ENCODE measurements at regions not wholly inside any gene's neighbourhood (a gene's known extent, or its start where the extent isn't known, plus 50 kb on each side); places are given as distances from the start of the nearest gene placed in this dataset.
"Not testable (repeated sequence)": the region's sequence is repeated elsewhere in the genome, so short reads cannot be mapped to it uniquely, and the experiment has no call there.

DNA sequence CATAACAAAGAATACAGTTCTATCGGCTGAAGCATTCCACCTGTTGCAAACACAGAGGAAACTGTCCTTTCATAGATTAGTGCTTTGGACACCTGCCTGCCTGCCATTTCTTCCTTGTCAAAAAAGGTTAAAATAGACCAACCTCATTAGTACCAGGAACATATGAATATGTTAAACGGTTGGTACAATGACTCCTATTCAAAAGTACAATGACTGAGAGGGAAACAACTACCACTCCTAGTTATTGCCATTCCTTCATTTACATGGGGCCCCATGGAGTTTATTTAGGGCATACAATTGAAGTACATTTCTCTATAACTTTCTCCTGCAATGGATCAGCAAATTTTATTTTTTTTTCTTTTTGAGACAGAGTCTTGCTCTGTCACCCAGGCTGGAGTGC, 77.4 kb upstream of the PIP5K1B start:
- TF ChIP-seq, protein P1, sequence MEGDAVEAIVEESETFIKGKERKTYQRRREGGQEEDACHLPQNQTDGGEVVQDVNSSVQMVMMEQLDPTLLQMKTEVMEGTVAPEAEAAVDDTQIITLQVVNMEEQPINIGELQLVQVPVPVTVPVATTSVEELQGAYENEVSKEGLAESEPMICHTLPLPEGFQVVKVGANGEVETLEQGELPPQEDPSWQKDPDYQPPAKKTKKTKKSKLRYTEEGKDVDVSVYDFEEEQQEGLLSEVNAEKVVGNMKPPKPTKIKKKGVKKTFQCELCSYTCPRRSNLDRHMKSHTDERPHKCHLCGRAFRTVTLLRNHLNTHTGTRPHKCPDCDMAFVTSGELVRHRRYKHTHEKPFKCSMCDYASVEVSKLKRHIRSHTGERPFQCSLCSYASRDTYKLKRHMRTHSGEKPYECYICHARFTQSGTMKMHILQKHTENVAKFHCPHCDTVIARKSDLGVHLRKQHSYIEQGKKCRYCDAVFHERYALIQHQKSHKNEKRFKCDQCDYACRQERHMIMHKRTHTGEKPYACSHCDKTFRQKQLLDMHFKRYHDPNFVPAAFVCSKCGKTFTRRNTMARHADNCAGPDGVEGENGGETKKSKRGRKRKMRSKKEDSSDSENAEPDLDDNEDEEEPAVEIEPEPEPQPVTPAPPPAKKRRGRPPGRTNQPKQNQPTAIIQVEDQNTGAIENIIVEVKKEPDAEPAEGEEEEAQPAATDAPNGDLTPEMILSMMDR (conservative IDR thresholded peaks at IDR 0.05; ENCODE audit: low read depth, low read length) = no peak
- H3K4me3 ChIP-seq (ENCODE audit: low read length) = no peak overlapping the region
- DNase-seq (ENCODE audit: low read depth) = no peak

DNA sequence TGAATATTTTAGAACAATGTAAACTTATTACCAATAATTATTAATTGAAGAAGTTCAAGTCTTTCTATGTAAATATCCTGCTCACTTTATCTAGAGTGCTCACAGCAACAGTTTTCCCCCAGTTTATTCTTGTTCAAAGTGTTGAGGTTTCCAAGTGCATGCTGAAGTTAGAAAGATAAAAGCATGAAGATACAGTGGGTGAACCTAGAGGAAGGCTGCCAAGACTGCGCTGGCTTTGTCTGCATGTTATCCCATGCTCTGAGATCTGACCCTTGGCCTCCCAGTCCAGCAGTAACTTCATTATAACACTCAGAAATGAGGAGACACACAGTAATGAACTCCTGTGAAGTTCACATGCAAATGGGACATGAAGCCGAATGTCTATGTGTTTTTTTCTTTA, 76.0 kb upstream of the PIP5K1B start:
- no peak for DNase-seq (ENCODE audit: low read depth)
- H3K4me3 ChIP-seq (ENCODE audit: low read length) = no peak overlapping the region
- TF ChIP-seq, protein P1 (conservative IDR thresholded peaks at IDR 0.05; ENCODE audit: low read depth, low read length) = no peak

DNA sequence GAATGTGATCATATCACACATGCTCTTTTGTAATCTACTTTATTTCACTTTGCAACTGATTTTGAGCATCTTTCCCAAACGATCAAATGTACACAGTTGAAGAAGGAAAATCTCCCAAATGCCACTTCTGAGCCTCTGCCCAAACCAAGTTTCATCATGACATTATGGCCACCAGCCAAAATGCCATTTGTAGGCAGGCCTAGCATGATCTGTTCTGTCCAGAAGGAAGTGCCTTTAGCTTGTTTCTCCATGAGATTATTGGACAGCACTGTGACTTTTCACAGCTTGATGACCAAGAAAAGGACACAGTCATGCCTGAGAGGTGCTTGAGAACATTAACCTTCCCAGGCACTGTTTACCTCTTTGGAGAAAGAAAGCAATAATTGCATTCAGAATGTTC, 73.2 kb upstream of the PIP5K1B start:
- no peak overlapping the region for H3K4me3 ChIP-seq (ENCODE audit: low read length)
- TF ChIP-seq, protein P1 (conservative IDR thresholded peaks at IDR 0.05; ENCODE audit: low read depth, low read length) = no peak
- DNase-seq (ENCODE audit: low read depth) = no peak

DNA sequence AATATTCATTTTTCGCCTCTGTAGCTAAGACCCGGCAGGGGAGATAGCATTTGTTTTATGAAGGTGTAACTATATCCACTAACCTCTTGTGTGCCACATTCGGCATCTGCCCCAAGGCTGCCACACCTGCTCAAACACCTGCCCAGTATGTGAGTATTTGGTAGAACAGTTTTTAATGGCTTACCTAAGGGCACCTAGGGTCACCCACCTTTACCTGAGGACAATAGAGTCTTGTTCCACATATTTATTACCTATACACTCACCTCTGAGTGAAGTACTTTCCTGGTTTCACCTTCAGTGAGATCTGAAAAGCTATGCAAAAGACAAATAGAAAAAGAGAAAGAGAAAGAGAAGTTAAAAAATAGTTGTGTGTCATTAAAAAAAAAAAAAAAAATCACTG, 68.0 kb upstream of the PIP5K1B start:
- no peak overlapping the region for H3K4me3 ChIP-seq (ENCODE audit: low read length)
- no peak for DNase-seq (ENCODE audit: low read depth)
- TF ChIP-seq, protein P1 (conservative IDR thresholded peaks at IDR 0.05; ENCODE audit: low read depth, low read length) = no peak

DNA sequence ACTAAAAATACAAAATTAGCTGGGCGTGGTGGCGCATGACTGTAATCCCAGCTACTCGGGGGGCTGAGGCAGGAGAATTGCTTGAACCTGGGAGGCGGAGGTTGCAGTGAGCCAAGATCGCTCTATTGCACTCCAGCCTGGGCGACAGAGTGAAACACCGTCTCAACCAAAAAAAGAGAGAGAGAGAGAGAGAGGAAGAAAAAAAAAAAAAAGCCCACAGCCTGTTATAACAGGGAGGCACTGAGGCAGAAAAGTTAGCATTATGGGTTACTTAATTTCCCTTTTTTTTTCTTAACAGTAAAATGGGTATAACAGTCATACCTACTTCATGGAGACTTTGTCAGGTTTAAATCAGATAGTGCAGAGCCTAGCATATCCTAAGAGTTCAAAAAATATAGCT, 65.8 kb upstream of the PIP5K1B start:
- not testable (repeated sequence) for H3K4me3 ChIP-seq (ENCODE audit: low read length); DNase-seq (ENCODE audit: low read depth)

DNA sequence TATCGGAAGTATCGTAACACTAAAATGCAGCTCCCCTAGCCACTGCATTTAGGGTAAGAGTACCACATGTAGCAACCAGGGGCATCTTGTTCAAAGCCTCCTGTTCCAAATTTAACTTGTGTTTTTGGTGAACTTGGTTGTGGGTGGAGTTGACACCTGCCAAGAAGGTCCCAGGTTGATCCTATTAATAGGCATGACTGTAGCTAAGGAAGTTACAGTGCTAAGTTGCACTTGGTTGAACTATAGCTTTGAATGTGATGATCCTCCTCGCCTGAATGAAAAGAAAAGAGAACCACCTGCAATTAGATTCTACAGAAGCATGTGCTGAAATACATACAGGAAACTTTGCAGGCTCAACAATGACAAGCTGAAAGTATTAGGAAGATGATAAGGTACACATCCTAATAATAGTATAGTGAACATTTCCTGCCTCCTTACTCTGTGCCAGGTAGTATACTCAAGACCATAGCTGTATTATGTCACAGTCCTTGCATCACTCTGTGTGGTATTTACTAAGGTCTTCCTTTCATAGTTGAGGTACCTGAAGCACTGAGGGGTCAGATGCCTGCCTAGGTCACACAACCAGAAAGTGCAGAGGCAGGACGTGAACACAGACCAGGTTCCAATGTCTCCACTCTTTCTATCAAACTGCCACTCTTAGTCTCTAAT, 64.5 kb upstream of the PIP5K1B start:
- H3K4me3 ChIP-seq (ENCODE audit: low read length) = no peak overlapping the region
- TF ChIP-seq, protein P1 (conservative IDR thresholded peaks at IDR 0.05; ENCODE audit: low read depth, low read length) = no peak
- no peak for DNase-seq (ENCODE audit: low read depth)

DNA sequence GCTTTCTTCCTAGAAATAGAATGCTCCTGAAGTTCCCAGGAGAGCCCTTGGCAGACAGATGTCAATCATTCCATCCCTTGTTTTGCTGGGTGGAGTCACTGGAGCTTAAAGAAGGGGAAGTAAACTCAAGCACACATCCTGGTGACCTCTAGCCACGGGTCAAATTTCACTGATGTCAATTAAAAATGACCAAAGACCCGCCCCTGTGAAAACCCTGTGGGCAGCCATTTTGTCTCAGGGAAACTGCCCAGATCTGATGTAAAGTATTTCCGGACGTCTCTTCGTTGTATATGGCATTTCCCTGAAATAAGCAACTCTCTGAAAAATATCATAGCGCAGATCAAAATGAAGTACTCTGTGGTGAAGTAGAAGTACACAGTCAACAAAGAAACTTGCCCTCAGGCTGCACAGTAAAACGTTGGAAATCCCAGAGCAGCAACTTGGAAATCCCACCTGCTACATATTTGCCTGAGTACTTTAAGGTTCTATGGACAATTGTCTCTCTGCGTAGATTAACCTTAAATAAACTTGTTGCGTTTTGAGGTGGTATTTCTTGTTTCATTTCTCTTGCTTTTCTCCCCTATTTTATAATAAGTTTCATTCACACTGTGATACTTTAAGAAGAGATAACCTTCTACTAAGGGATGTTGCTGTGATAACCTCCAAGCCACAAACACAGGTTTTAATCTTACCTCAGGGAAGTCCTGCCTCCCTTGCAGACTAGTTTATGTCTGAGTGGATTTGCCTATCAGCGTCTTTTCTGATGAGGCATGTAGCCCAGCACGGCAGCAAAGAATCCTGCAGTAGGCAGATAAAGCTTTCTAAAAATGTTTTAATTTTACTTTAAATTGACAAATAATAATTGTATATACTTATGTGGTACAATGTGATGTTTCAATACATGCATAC, 60.9 kb upstream of the PIP5K1B start:
- TF ChIP-seq, protein P1 (conservative IDR thresholded peaks at IDR 0.05; ENCODE audit: low read depth, low read length) = no peak
- H3K4me3 ChIP-seq (ENCODE audit: low read length) = no peak overlapping the region
- no peak for DNase-seq (ENCODE audit: low read depth)

Measured in retinal pigment epithelial cell (primary cell).